ENCODE measurements at regions not wholly inside any gene's neighbourhood (a gene's known extent, or its start where the extent isn't known, plus 50 kb on each side); places are given as distances from the start of the nearest gene placed in this dataset.
"Not testable (repeated sequence)": the region's sequence is repeated elsewhere in the genome, so short reads cannot be mapped to it uniquely, and the experiment has no call there.

DNA sequence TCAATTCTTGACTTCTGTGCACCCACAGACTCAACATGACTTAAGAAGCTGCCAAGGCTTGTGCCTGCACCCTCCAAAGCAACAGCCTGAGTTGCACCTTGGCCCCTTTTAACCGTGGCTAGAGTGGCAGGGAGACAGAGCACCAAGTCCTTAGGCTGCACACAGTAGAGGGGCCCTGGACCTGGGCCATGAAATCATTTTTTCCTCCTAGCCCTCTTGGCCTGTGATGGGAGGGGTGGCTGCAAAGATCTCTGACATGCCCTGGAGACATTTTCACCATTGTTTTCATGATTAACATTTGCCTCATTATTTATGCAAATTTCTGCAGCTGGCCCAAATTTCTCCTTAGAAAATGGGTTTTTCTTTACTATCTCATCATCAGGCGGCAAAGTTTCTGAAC lies 836.8 kb downstream of the ZPLD1 start:
- WGBS, 2 donors (ENCODE audit: extremely low coverage in 2 of 2, insufficient read length in 2 of 2, insufficient replicate concordance in 1 of 2), result no CpG with 5 or more reads among the region's 2 CpGs
- Histone ChIP-seq H3K27ac (replicated peaks; ENCODE audit: low read length) (no peak overlapping the region), H2AK5ac (ENCODE audit: low read depth, low read length) (no peak overlapping the region), H3K4me3 (ENCODE audit: low read length in 2 of 2) (no peak overlapping the region), H2AFZ (ENCODE audit: low read length) (no peak overlapping the region), H4K91ac (ENCODE audit: low read depth, low read length, poor library complexity) (no peak overlapping the region), H3K18ac (ENCODE audit: low read length) (no peak overlapping the region), H3K23ac (ENCODE audit: low read depth, low read length, poor library complexity) (no peak overlapping the region), H2BK5ac (ENCODE audit: low read length) (no peak overlapping the region), H4K8ac (ENCODE audit: low read depth, low read length) (no peak overlapping the region), H3K9ac (ENCODE audit: low read depth, low read length, poor library complexity) (no peak overlapping the region), H3K4me1 (ENCODE audit: control insufficient read depth in 2 of 2, insufficient read depth in 1 of 2, low read depth in 1 of 2, low read length in 2 of 2) (no peaks in the 10 kb centered on the region), H3K36me3 (replicated peaks in 1 of 2; ENCODE audit: control insufficient read depth in 2 of 2, insufficient read depth in 2 of 2, low read length in 2 of 2) (no peaks in the 10 kb centered on the region), H3K9me3 (replicated peaks in 1 of 2; ENCODE audit: control insufficient read depth in 2 of 2, insufficient read depth in 1 of 2, low read depth in 1 of 2, low read length in 2 of 2) (peaks cover 0 to 3% of the 10 kb centered on the region in 2 donors), H2BK15ac (ENCODE audit: low read length) (no peak overlapping the region), H3K27me3 (ENCODE audit: control insufficient read depth in 3 of 3, insufficient read depth in 3 of 3, low read depth in 1 of 3, low read length in 3 of 3) (no peaks in the 10 kb centered on the region), H3K4me2 (ENCODE audit: insufficient read depth, low read length, poor library complexity, severe bottlenecking) (no peak overlapping the region), H2BK120ac (ENCODE audit: low read depth, low read length) (no peak overlapping the region), H2BK12ac (ENCODE audit: low read length) (no peak overlapping the region), H3K4ac (ENCODE audit: low read length) (no peak overlapping the region), H3K79me1 (ENCODE audit: low read depth, low read length) (no peaks in the 10 kb centered on the region), H3K14ac (ENCODE audit: low read length) (no peak overlapping the region)
- no peak for DNase-seq (ENCODE audit: low spot score)

- H3K4me1 ChIP-seq (ENCODE audit: control insufficient read depth in 2 of 2, insufficient read depth in 1 of 2, low read depth in 1 of 2, low read length in 2 of 2), result peaks cover 0 to 2% of the 10 kb centered on the region in 2 donors
- H3K4me2 ChIP-seq (ENCODE audit: insufficient read depth, low read length, poor library complexity, severe bottlenecking), result no peak overlapping the region
- WGBS, 2 donors (ENCODE audit: extremely low coverage in 2 of 2, insufficient read length in 2 of 2, insufficient replicate concordance in 1 of 2), result no CpG with 5 or more reads among the region's 2 CpGs
- H2BK15ac ChIP-seq (ENCODE audit: low read length), result no peak overlapping the region
- no peak overlapping the region for H3K14ac ChIP-seq (ENCODE audit: low read length)
- H3K9me3 ChIP-seq (replicated peaks in 1 of 2; ENCODE audit: control insufficient read depth in 2 of 2, insufficient read depth in 1 of 2, low read depth in 1 of 2, low read length in 2 of 2), result no peaks in the 10 kb centered on the region
- H3K23ac ChIP-seq (ENCODE audit: low read depth, low read length, poor library complexity), result no peak overlapping the region
- H2AFZ ChIP-seq (ENCODE audit: low read length), result no peak overlapping the region
- no peak overlapping the region for H3K18ac ChIP-seq (ENCODE audit: low read length)
- no peak overlapping the region for H2BK120ac ChIP-seq (ENCODE audit: low read depth, low read length)
- no peak for DNase-seq (ENCODE audit: low spot score)
- no peak overlapping the region for H4K8ac ChIP-seq (ENCODE audit: low read depth, low read length)
- H2BK12ac ChIP-seq (ENCODE audit: low read length), result no peak overlapping the region
- no peak overlapping the region for H3K4me3 ChIP-seq (ENCODE audit: low read length in 2 of 2)
- H3K27me3 ChIP-seq (ENCODE audit: control insufficient read depth in 3 of 3, insufficient read depth in 3 of 3, low read depth in 1 of 3, low read length in 3 of 3), result no peaks in the 10 kb centered on the region
- no peak overlapping the region for H4K91ac ChIP-seq (ENCODE audit: low read depth, low read length, poor library complexity)
- no peak overlapping the region for H3K4ac ChIP-seq (ENCODE audit: low read length)
- no peak overlapping the region for H3K9ac ChIP-seq (ENCODE audit: low read depth, low read length, poor library complexity)
- H3K79me1 ChIP-seq (ENCODE audit: low read depth, low read length), result no peaks in the 10 kb centered on the region
- H3K27ac ChIP-seq (replicated peaks; ENCODE audit: low read length), result no peak overlapping the region
- H2BK5ac ChIP-seq (ENCODE audit: low read length), result no peak overlapping the region
- H3K36me3 ChIP-seq (replicated peaks in 1 of 2; ENCODE audit: control insufficient read depth in 2 of 2, insufficient read depth in 2 of 2, low read length in 2 of 2), result no peaks in the 10 kb centered on the region
- H2AK5ac ChIP-seq (ENCODE audit: low read depth, low read length), result no peak overlapping the region
Observed at GRCh38 chr3:103295974-103296570, 861.3 kb downstream of the ZPLD1 start.

DNA sequence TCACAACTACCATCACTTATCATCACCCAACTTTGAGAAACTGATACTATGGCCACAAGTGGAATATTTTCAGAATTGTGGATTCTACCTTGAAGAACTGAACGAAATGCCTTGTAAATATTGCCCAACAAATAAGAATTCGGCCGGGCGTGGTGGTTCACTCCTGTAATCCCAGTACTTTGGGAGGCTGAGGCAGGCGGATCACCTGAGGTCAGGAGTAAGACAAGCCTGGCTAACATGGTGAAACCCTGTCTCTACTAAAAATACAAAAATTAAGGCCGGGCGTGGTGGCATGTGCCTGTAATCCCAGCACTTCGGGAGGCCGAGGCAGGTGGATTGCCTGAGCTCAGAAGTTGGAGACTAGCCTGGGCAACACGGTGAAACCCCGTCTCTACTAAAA lies 862.7 kb downstream of the ZPLD1 start:
- not testable (repeated sequence) for H3K4me1 ChIP-seq (ENCODE audit: control insufficient read depth in 2 of 2, insufficient read depth in 1 of 2, low read depth in 1 of 2, low read length in 2 of 2); H3K4ac ChIP-seq (ENCODE audit: low read length); H2BK12ac ChIP-seq (ENCODE audit: low read length); H2AK5ac ChIP-seq (ENCODE audit: low read depth, low read length); H3K27ac ChIP-seq (replicated peaks; ENCODE audit: low read length); H4K91ac ChIP-seq (ENCODE audit: low read depth, low read length, poor library complexity); H4K8ac ChIP-seq (ENCODE audit: low read depth, low read length); H3K14ac ChIP-seq (ENCODE audit: low read length); H3K9me3 ChIP-seq (replicated peaks in 1 of 2; ENCODE audit: control insufficient read depth in 2 of 2, insufficient read depth in 1 of 2, low read depth in 1 of 2, low read length in 2 of 2); H3K79me1 ChIP-seq (ENCODE audit: low read depth, low read length); DNase-seq (ENCODE audit: low spot score); H3K18ac ChIP-seq (ENCODE audit: low read length); H3K4me3 ChIP-seq (ENCODE audit: low read length in 2 of 2); H2AFZ ChIP-seq (ENCODE audit: low read length); H2BK120ac ChIP-seq (ENCODE audit: low read depth, low read length); H2BK15ac ChIP-seq (ENCODE audit: low read length); H3K23ac ChIP-seq (ENCODE audit: low read depth, low read length, poor library complexity); H2BK5ac ChIP-seq (ENCODE audit: low read length); H3K4me2 ChIP-seq (ENCODE audit: insufficient read depth, low read length, poor library complexity, severe bottlenecking); H3K27me3 ChIP-seq (ENCODE audit: control insufficient read depth in 3 of 3, insufficient read depth in 3 of 3, low read depth in 1 of 3, low read length in 3 of 3); H3K36me3 ChIP-seq (replicated peaks in 1 of 2; ENCODE audit: control insufficient read depth in 2 of 2, insufficient read depth in 2 of 2, low read length in 2 of 2); H3K9ac ChIP-seq (ENCODE audit: low read depth, low read length, poor library complexity)
- WGBS, 2 donors (ENCODE audit: extremely low coverage in 2 of 2, insufficient read length in 2 of 2, insufficient replicate concordance in 1 of 2), result no CpG with 5 or more reads among the region's 11 CpGs

DNA sequence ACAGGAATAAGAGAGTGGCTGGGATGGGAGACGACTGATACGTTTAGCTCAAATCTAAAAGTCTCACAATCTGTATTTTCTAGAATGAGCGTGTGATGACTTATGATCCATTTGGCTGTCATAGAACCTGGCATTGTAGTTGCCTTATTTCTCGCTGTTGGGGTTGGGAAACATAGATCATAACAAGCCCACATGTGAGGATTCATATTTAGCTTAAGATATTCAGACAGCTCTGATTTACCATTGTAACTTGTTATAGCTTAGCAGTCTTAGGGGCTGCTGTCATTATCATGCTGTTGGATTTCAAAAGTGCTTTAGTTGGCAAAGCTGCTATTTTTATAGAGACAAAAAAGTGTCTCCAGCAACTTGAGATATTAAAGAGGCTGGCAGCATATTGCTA lies 871.3 kb downstream of the ZPLD1 start:
- Histone ChIP-seq H2BK12ac (ENCODE audit: low read length) (no peak overlapping the region), H3K9me3 (replicated peaks in 1 of 2; ENCODE audit: control insufficient read depth in 2 of 2, insufficient read depth in 1 of 2, low read depth in 1 of 2, low read length in 2 of 2) (no peaks in the 10 kb centered on the region), H4K91ac (ENCODE audit: low read depth, low read length, poor library complexity) (no peak overlapping the region), H2AFZ (ENCODE audit: low read length) (no peak overlapping the region), H3K27me3 (ENCODE audit: control insufficient read depth in 3 of 3, insufficient read depth in 3 of 3, low read depth in 1 of 3, low read length in 3 of 3) (no peaks in the 10 kb centered on the region), H3K9ac (ENCODE audit: low read depth, low read length, poor library complexity) (no peak overlapping the region), H3K4me2 (ENCODE audit: insufficient read depth, low read length, poor library complexity, severe bottlenecking) (no peak overlapping the region), H2BK5ac (ENCODE audit: low read length) (no peak overlapping the region), H4K8ac (ENCODE audit: low read depth, low read length) (no peak overlapping the region), H3K18ac (ENCODE audit: low read length) (no peak overlapping the region), H2BK120ac (ENCODE audit: low read depth, low read length) (no peak overlapping the region), H3K23ac (ENCODE audit: low read depth, low read length, poor library complexity) (no peak overlapping the region), H3K27ac (replicated peaks; ENCODE audit: low read length) (no peak overlapping the region), H3K4ac (ENCODE audit: low read length) (no peak overlapping the region), H2AK5ac (ENCODE audit: low read depth, low read length) (no peak overlapping the region), H3K4me1 (ENCODE audit: control insufficient read depth in 2 of 2, insufficient read depth in 1 of 2, low read depth in 1 of 2, low read length in 2 of 2) (no peaks in the 10 kb centered on the region), H2BK15ac (ENCODE audit: low read length) (no peak overlapping the region), H3K36me3 (replicated peaks in 1 of 2; ENCODE audit: control insufficient read depth in 2 of 2, insufficient read depth in 2 of 2, low read length in 2 of 2) (no peaks in the 10 kb centered on the region), H3K79me1 (ENCODE audit: low read depth, low read length) (no peaks in the 10 kb centered on the region), H3K4me3 (ENCODE audit: low read length in 2 of 2) (no peak overlapping the region), H3K14ac (ENCODE audit: low read length) (no peak overlapping the region)
- WGBS, 2 donors (ENCODE audit: extremely low coverage in 2 of 2, insufficient read length in 2 of 2, insufficient replicate concordance in 1 of 2), result no CpG with 5 or more reads among the region's 4 CpGs
- no peak for DNase-seq (ENCODE audit: low spot score)
